Colon (tissue), 2 donors: ENCODE measurements at regions not wholly inside any gene's neighbourhood (a gene's known extent, or its start where the extent isn't known, plus 50 kb on each side); places are given as distances from the start of the nearest gene placed in this dataset.
A peak's percentile ranks its signal among the peaks of the same experiment; 100 is the strongest.

Experiments
- FAIRE-seq: peaks from 2 replicates; lab custom pipeline; 2012; peaks lifted over from hg19 to GRCh38; lab: Jason Lieb, UNC
- donor health status: control.
- donor health status: control.

GRCh38 chr5:29805804-29806203, 1387.7 kb upstream of the CDH6 start:
- FAIRE-seq = no peak

DNA sequence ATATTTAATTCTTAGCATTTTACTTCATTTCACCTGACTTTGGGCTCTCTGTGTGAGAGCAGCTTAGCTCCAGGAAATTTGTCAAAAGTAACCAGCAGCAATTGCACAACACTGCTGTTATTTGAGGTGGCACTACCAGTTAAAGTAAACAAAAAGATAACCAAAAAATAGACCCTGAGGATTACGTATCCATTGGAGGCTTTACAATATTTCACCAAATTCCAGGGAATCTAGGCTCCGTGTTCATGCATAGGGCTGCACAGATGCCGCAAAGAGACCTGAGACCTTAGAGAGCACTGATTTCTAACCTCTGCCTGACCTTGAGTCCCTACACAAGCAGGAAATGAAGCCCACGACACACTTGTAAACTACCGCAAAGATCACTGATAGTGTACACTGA, 1392.7 kb upstream of the CDH6 start:
- no peak for FAIRE-seq

DNA sequence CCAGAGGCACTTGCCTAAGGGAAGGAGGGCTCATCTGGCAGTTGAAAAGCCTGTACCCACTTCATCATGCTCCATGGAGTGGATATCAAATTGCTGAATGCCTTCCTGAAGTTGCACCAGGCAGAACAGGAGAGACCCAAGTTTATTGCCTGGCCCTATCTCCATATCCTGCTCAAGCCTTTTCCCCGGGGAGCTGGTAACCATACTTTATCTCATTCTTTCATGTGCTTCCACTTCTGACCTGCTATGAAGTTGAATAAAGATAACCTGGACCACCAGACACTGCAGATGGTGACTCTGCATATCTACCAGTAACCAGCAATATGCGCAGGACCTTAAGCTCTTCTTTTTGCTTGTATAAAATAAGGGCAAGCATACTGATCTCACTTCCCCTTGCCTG, 1397.5 kb upstream of the CDH6 start:
- no peak for FAIRE-seq

- no peak for FAIRE-seq
These were observed 1398.3 kb upstream of the CDH6 start for GRCh38 chr5:29795096-29795652.

GRCh38 chr5:29794141-29794787, 1399.2 kb upstream of the CDH6 start:
- no peak for FAIRE-seq

- FAIRE-seq = no peak
These were observed 1403.2 kb upstream of the CDH6 start for GRCh38 chr5:29790281-29790680.

- FAIRE-seq = no peak
These were observed 1413.1 kb upstream of the CDH6 start for GRCh38 chr5:29780401-29780800.

- no peak for FAIRE-seq
These were observed 1414.3 kb upstream of the CDH6 start for GRCh38 chr5:29779141-29779540.

- FAIRE-seq = no peak
These were observed 1416.1 kb upstream of the CDH6 start for GRCh38 chr5:29777373-29777772.

GRCh38 chr5:29770936-29771335, 1422.5 kb upstream of the CDH6 start:
- FAIRE-seq = no peak

DNA sequence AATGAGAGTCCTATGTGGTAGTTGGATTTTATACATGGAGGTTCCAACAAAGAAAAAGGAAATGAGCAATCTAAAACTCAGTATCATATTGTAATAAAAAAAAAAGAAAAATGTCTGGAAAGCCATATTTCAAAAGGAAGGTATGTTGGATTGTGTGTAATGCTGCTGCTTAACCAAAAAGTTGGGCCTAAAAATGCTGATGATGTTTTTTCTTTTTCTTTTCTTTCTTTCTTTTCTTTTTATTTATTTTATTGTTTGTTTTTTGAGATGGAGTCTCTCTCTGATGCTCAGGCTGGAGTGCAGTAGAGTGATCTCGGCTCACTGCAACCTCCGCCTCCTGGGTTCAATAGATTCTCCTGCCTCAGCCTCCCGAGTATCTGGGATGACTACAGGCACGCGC, 1424.0 kb upstream of the CDH6 start:
- FAIRE-seq = no peak

GRCh38 chr5:29758986-29759421, 1434.5 kb upstream of the CDH6 start:
- no peak for FAIRE-seq

DNA sequence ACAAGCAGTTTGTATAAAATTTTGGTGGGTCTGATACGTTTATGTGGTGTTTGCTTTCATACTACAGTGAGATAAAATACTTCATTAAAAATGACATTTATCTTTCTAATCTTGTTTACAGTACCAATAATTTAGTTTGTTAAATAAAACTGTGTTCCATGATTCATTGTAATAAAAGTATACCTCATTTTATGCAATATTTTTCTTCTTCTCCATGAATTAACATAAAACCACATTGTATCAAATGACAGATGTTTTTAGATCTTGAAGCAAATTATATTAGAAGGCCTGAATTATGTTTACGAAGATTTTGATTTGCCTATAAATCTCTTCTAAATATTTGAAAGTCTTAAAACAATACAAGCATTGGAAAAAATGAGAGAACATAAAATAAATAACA, 1443.0 kb upstream of the CDH6 start:
- peak; percentile 24 for FAIRE-seq

DNA sequence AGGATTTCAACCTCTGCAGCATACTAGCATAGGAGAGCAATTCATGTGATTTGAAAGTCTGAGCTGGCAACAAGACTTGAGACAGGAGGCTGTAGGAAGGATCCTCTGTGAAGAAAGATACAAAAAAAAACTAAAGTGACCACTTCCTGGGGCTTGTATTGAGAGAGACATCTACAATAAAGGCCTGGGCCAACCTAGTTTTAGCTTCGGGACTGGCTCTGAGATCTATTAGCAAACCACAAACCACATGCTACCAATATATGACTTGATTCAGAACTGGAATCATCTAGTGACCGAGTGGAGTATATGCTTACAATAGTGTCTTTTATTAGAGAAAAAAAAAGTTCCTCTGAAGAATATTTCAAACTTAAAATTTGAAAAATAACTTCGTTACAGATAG, 1448.9 kb upstream of the CDH6 start:
- no peak for FAIRE-seq

- FAIRE-seq = no peak
These were observed 1472.5 kb upstream of the CDH6 start for GRCh38 chr5:29720954-29721353.

DNA sequence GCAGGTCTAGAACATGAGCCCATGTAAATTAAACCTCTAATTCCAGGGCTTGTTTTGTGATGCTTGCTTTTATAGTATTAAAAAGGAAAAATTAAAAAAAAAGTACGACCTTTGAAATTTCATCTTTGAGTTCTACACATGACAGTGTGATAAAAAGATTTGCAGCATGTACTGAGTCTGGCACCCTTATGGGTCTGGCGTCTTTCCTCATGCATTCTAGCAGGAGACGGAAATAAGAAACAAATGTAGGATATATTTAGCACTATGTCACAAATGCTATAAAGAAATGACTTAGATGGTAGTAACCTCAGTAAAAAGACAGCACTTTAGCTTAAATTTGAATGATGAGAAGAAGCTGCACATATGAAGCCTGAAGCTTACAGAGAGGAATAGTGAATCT, 1474.3 kb upstream of the CDH6 start:
- no peak for FAIRE-seq

DNA sequence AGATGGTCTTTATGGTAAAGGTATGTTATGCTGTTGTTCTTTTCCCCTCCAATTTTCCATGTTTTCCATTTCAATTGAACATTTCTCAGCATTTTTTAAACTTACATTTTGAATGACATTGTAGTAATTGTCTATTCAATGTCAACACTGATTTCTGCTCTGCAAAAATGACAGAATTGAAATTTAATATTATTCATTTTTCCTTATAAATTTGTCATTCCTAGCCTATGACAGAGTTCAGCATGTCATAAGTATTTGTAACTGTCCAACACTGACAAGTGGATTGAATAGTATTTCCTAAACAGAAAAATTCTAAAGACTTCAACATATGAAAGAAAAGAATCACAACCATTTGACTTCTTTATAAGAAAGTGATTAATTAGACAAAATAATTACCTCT, 1478.3 kb upstream of the CDH6 start:
- FAIRE-seq = no peak

GRCh38 chr5:29702875-29703274, 1490.6 kb upstream of the CDH6 start:
- no peak for FAIRE-seq

GRCh38 chr5:29701600-29701999, 1491.9 kb upstream of the CDH6 start:
- FAIRE-seq = no peak

DNA sequence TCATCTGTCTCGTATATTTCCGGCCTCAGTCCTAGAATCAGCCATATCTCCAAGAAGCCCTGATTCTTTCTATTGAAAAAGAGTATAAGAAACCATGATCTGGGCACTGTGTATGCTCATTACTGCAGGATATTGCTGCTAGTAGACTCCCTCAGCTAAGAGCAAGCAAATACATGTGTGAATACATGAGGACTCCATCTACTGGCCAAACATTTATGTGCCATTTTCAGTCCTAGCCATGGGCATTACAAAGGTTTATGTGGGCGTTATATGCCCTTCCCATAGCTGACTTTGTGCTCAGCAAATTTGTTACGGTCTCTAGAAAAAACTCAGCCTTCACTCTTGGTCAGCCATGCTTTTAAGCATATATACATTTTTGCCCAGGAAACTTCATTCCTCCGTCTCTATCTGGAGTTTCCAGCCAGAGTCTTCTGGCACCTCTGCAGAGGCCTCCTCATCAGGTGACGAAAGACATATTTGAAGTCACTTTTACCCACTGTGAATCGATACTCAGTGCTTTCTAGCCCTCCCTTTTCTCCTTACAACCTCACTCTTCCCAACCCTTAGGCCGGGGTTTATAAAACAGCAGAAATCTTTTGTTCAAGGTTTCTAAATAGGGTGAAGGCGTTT, 1495.6 kb upstream of the CDH6 start:
- no peak for FAIRE-seq

GRCh38 chr5:29697278-29697677, 1496.2 kb upstream of the CDH6 start:
- FAIRE-seq = no peak

DNA sequence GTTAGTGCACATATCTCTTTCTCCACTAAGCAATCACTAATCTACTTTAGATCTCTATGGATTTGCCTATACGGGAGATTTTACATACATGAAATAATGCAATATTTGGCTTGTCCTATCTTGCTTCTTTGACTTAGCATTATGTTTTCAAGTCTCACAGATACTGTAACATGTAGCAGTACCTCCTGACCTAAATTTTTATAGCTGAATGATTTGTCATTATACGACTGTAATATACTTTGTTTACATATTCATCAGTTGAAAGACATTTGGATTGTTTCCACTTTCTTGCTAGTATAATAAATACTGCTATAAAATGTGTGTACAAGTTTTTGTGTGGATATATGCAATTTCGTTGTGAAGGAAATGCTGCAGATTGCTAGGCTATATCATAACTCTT, 1520.8 kb upstream of the CDH6 start:
- FAIRE-seq = no peak

- FAIRE-seq = no peak
These were observed 1530.6 kb upstream of the CDH6 start for GRCh38 chr5:29662876-29663275.

DNA sequence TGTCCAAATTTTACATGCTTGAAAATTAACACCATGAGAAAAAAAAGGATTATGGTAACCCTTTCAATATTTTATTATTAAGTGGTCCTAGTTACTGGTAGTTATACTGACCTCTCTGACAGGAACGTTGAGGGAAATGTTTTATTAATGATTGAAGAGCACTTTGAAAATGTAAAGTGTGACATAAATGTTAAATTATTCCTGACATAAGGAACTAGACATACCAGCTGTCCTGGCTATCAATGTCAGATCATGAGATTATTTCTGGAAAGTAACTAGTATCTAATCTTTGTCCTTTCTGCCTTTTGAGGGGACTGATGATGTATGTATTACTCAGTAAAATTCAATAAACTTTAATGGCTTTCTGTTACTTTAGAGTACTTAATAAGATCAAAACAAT, 1538.5 kb upstream of the CDH6 start:
- peak; percentile 5 for FAIRE-seq
